K562 (cell line): ENCODE measurements at regions not wholly inside any gene's neighbourhood (a gene's known extent, or its start where the extent isn't known, plus 50 kb on each side); places are given as distances from the start of the nearest gene placed in this dataset.

ENCODE experiments used
- ATAC-seq: fragments of 200-7000 bp; cut with Tn5 transposase; 3 replicates; pipeline ENCODE4 v1.9.1; 2020; ENCODE audit warnings: moderate library complexity
- BruUV-seq: library from RNA; stranded (reverse); fragments of 400-500 nt; replicated peaks from 2 replicates; lab custom pipeline; 2021; lab: Mats Ljungman, UMichigan
- CTCF ChIA-PET: fragments of 300-600 bp; formaldehyde crosslinking; extraction: SDS; loops from one replicate; lab custom pipeline; 2021; ENCODE audit warnings: low intra/inter-chr PET ratio; lab: Yijun Ruan, JAX
- POLR2A ChIA-PET: fragments of 300-600, 350-650 bp; sonication (Branson Sonifier 250); formaldehyde crosslinking; extraction: SDS; loops from one replicate; lab custom pipeline; 2021; ENCODE audit warnings: antibody characterized with exemption, inconsistent platforms; lab: Yijun Ruan, JAX
- DNase-seq, 4 experiments: peaks; one replicate each; pipeline versions ENCODE4 v3.0.0 to v3.0.0-alpha.2; 2011 to 2018; ENCODE audit warnings: low spot score in 3 of 4, mixed read lengths in 3 of 4; ENCODE audit errors: extremely low read depth in 1 of 4
- FAIRE-seq: peaks from 2 replicates; lab custom pipeline; 2011; peaks lifted over from hg19 to GRCh38; lab: Jason Lieb, UNC
- H2AFZ ChIP-seq: 2 replicates; pipeline ENCODE4 v1.6.0; 2011; ENCODE audit warnings: low read depth, low read length, control low read depth, inconsistent platforms
- H3K27ac ChIP-seq: fragments of 200-600 bp; 3 replicates; pipeline ENCODE4 v1.8.0; 2011; ENCODE audit warnings: low read depth, mild to moderate bottlenecking, control low read depth, inconsistent platforms, low read length, moderate library complexity, mixed read lengths; ENCODE audit errors: extremely low read depth
- H3K27me3 ChIP-seq, 2 experiments: fragments of 300-600 bp in 1 of 2; 2 replicates in 1 of 2; 3 replicates in 1 of 2; pipeline versions ENCODE4 v1.6.0 to v1.8.0; 2011; ENCODE audit warnings: inconsistent platforms in 2 of 2, low read length in 2 of 2, mild to moderate bottlenecking in 1 of 2, mixed read lengths in 1 of 2, moderate library complexity in 1 of 2; ENCODE audit not compliant: control insufficient read depth in 2 of 2, insufficient read depth in 2 of 2
- H3K36me3 ChIP-seq: fragments of 300-600 bp; 3 replicates; pipeline ENCODE4 v1.8.0; 2011; ENCODE audit warnings: mild to moderate bottlenecking, low read length, inconsistent platforms; ENCODE audit not compliant: control insufficient read depth, insufficient read depth
- H3K4me1 ChIP-seq, 2 experiments: fragments of 200-600 bp in 1 of 2; replicated peaks in 1 of 2; 2 replicates in 1 of 2; 3 replicates in 1 of 2; pipeline versions ENCODE4 v1.5.1 to v1.8.0; 2011; ENCODE audit warnings: inconsistent platforms in 2 of 2, low read length in 2 of 2, mild to moderate bottlenecking in 1 of 2, mixed read lengths in 1 of 2, moderate library complexity in 1 of 2; ENCODE audit not compliant: control insufficient read depth in 2 of 2, insufficient read depth in 2 of 2
- H3K4me2 ChIP-seq: 2 replicates; pipeline ENCODE4 v1.6.1; 2011; ENCODE audit warnings: low read length, control low read depth, inconsistent platforms, mixed read lengths; ENCODE audit not compliant: insufficient read depth
- H3K4me3 ChIP-seq: fragments of 200-600 bp; sonication (generic), shearing (Covaris generic); 2 replicates; pipeline ENCODE4 v1.5.1; 2016; ENCODE audit warnings: control low read depth, inconsistent platforms
- H3K79me2 ChIP-seq: fragments of 200-600 bp; 3 replicates; pipeline ENCODE4 v1.8.0; 2011; ENCODE audit warnings: low read length, inconsistent platforms; ENCODE audit not compliant: control insufficient read depth, insufficient read depth
- H3K9ac ChIP-seq, 2 experiments: 2 replicates each; pipeline versions ENCODE4 v1.6.0 to v1.6.1; 2011; ENCODE audit warnings: low read depth in 2 of 2, low read length in 2 of 2, control low read depth in 1 of 2, inconsistent platforms in 1 of 2, mild to moderate bottlenecking in 1 of 2, mixed read lengths in 1 of 2; ENCODE audit not compliant: insufficient read depth in 1 of 2
- H3K9me1 ChIP-seq: one replicate; pipeline ENCODE4 v1.6.0; 2011; ENCODE audit warnings: inconsistent platforms, mild to moderate bottlenecking, low read length, moderate library complexity; ENCODE audit not compliant: control insufficient read depth, insufficient read depth
- H3K9me3 ChIP-seq: replicated peaks from 2 replicates; pipeline ENCODE4 v1.5.1; 2011; ENCODE audit warnings: low read depth, low read length, inconsistent platforms; ENCODE audit not compliant: control insufficient read depth, insufficient read depth
- H4K20me1 ChIP-seq: replicated peaks from 2 replicates; pipeline ENCODE4 v1.6.1; 2011; ENCODE audit warnings: low read length, inconsistent platforms, mixed read lengths; ENCODE audit not compliant: control insufficient read depth, insufficient read depth
- KAT2B ChIP-seq: IDR thresholded peaks from one replicate; pipeline ENCODE4 v1.6.1; 2012; ENCODE audit warnings: low read depth, mild to moderate bottlenecking, control low read depth, inconsistent platforms, low read length, moderate library complexity
- RBFOX2 ChIP-seq: fragments of 200-400 bp; formaldehyde crosslinking; IDR thresholded peaks from 2 replicates; pipeline ENCODE4 v1.6.1; 2017; ENCODE audit warnings: low read depth, mild to moderate bottlenecking, low read length, moderate library complexity
- ZNF146 ChIP-seq: IDR thresholded peaks from one replicate; pipeline ENCODE4 v1.6.1; 2018; ENCODE audit warnings: missing compliant biosample characterization; ENCODE audit not compliant: unreplicated experiment
- WGBS: fragments of 100-300 bp; shearing (Covaris generic); methylation state at CpG from one replicate; pipeline ENCODE4 v1.1.6; 2016; ENCODE audit warnings: low coverage, mixed read lengths; ENCODE audit not compliant: insufficient coverage; ENCODE audit errors: missing lambda C conversion rate; 5-methylcytosine and 5-hydroxymethylcytosine counted together
- in situ Hi-C: fragments of 300-500 bp; cut with MboI; formaldehyde crosslinking; loops from 4 replicates; pipeline ENCODE4 v1.15.0; 2018; ENCODE audit warnings: inconsistent platforms, mixed read lengths
- intact Hi-C: fragments of 100-400 bp; cut with micrococcal nuclease; formaldehyde crosslinking; loops from 2 replicates; pipeline ENCODE4 v1.14.2; 2022
- TF ChIP-seq, protein P1 (sequence below): IDR thresholded peaks from 2 replicates; pipeline ENCODE4 v1.6.1; 2012; ENCODE audit warnings: low read depth, low read length, improper control_type of control experiment, borderline replicate concordance

DNA sequence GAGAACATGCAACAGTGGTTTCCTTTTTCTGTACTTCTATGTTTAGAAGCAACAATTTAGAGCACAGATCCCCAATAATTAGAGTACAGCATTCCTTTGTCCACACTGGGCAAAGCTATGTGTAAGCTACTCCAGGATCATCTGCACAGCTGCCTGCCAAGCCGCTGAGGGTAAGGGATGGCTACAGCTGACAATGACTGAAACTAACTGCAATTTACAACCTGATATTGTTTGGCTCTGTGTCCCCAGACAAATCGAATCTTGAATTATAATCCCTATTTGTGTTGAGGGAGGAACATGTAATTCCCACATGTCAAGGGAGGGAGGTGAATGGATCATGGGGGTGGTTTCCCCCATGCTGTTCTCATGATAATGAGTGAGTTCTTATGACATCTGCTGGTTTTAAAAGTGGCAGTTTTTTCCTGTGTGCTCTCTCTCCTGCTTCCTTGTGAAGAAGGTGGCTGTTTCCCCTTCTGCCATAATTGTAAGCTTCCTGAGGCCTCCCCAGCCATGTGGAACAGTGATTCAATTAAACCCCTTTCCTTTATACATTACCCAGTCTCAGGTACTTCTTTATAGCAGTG, 54.8 kb upstream of the TNFSF10 start:
- H3K9ac ChIP-seq, result no peak overlapping the region
- no peaks in the 10 kb centered on the region for H3K27me3 ChIP-seq
- no peaks in the 10 kb centered on the region for H3K9me3 ChIP-seq
- H3K9me1 ChIP-seq, result no peaks in the 10 kb centered on the region
- intact Hi-C loops, result no loop called here
- BruUV-seq, result no TSS peak
- ATAC-seq, result no peak
- no peaks in the 10 kb centered on the region for H3K36me3 ChIP-seq
- H3K4me2 ChIP-seq, result no peak overlapping the region
- WGBS, result 21% methylated on average over 2 of the region's 2 CpGs
- no peak for FAIRE-seq
- CTCF ChIA-PET, result no interaction called here
- H3K4me3 ChIP-seq, result no peak overlapping the region
- POLR2A ChIA-PET, result no interaction called here
- TF ChIP-seq KAT2B, result no peak
- no peak for TF ChIP-seq RBFOX2
- TF ChIP-seq, all 486 proteins: peak for 0
- no peaks in the 10 kb centered on the region for H3K79me2 ChIP-seq
- no peaks in the 10 kb centered on the region for H4K20me1 ChIP-seq
- no peak overlapping the region for H2AFZ ChIP-seq
- DNase-seq, result no peak
- H3K27ac ChIP-seq, result no peak overlapping the region
- no peaks in the 10 kb centered on the region; a peak in 1 of 5 replicates for H3K4me1 ChIP-seq
- in situ Hi-C loops, result no loop called here

DNA sequence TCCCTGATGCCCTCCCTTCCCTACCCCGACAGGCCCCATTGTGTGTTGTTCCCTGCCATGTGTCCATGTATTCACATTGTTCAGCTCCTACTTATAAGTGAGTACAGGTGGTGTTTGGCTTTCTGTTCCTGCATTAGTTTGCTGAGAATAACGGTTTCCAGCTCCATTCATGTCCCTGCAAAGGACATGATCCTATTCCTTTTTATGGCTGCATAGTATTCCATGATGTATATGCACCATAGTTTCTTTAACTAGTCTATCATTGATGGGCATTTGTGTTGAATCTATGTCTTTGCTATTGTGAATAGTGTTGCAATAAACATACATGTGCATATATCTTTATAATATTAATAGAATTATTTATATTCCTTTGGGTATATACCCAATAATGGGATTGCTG, 52.1 kb upstream of the TNFSF10 start:
- H3K27ac ChIP-seq, result no peak overlapping the region
- no peak for ATAC-seq
- H3K36me3 ChIP-seq, result no peaks in the 10 kb centered on the region
- 30% methylated on average over 2 of the region's 2 CpGs for WGBS
- DNase-seq, result no peak
- TF ChIP-seq, protein P1, sequence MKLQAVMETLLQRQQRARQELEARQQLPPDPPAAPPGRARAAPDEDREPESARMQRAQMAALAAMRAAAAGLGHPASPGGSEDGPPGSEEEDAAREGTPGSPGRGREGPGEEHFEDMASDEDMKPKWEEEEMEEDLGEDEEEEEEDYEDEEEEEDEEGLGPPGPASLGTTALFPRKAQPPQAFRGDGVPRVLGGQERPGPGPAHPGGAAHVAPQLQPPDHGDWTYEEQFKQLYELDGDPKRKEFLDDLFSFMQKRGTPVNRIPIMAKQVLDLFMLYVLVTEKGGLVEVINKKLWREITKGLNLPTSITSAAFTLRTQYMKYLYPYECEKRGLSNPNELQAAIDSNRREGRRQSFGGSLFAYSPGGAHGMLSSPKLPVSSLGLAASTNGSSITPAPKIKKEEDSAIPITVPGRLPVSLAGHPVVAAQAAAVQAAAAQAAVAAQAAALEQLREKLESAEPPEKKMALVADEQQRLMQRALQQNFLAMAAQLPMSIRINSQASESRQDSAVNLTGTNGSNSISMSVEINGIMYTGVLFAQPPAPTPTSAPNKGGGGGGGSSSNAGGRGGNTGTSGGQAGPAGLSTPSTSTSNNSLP, result no peak
- TF ChIP-seq ZNF146 (CRISPR knock-in tag), result peak; percentile 91
- no peaks in the 10 kb centered on the region; a peak in 1 of 5 replicates for H3K4me1 ChIP-seq
- H3K27me3 ChIP-seq, result no peaks in the 10 kb centered on the region
- intact Hi-C loops (no loop called here), in situ Hi-C loops (no loop called here)
- POLR2A ChIA-PET, result no interaction called here
- no peaks in the 10 kb centered on the region for H3K9me3 ChIP-seq
- no peaks in the 10 kb centered on the region for H4K20me1 ChIP-seq
- FAIRE-seq, result no peak
- no TSS peak for BruUV-seq
- no peak overlapping the region for H2AFZ ChIP-seq
- H3K9me1 ChIP-seq, result no peaks in the 10 kb centered on the region
- CTCF ChIA-PET, result no interaction called here
- H3K79me2 ChIP-seq, result no peaks in the 10 kb centered on the region
- no peak overlapping the region for H3K4me2 ChIP-seq
- no peak overlapping the region for H3K9ac ChIP-seq
- H3K4me3 ChIP-seq, result no peak overlapping the region
